ENCODE measurements at regions not wholly inside any gene's neighbourhood (a gene's known extent, or its start where the extent isn't known, plus 50 kb on each side); places are given as distances from the start of the nearest gene placed in this dataset.

GRCh38 chr6:44593539-44593944 is 206.0 kb downstream of the CDC5L start:
- TF ChIP-seq CTCF (IDR thresholded peaks at IDR 0.05) (no peak), POLR2A (IDR thresholded peaks at IDR 0.05) (no peak)
